HEK293 (cell line): ENCODE measurements at regions not wholly inside any gene's neighbourhood (a gene's known extent, or its start where the extent isn't known, plus 50 kb on each side); places are given as distances from the start of the nearest gene placed in this dataset.

Experiments
- CTCF ChIA-PET: fragments of 350-600 bp; formaldehyde crosslinking; extraction: SDS; loops from one replicate; lab custom pipeline; 2021; ENCODE audit warnings: antibody characterized with exemption; lab: Yijun Ruan, JAX
- POLR2A ChIA-PET: fragments of 300-600 bp; formaldehyde crosslinking; extraction: SDS; loops from one replicate; lab custom pipeline; 2020; ENCODE audit warnings: antibody characterized with exemption, inconsistent platforms; lab: Yijun Ruan, JAX
- H3K27ac ChIP-seq: fragments of 200-500 bp; sonication (Bioruptor generic); 2 replicates; pipeline ENCODE4 v1.5.1; 2014; ENCODE audit warnings: low read depth, low read length, control low read depth, inconsistent platforms; ENCODE audit errors: extremely low read depth
- H3K36me3 ChIP-seq, 2 experiments: fragments of 200-500 bp in 1 of 2; sonication (Bioruptor generic) in 1 of 2; 1 replicate in 1 of 2; 2 replicates in 1 of 2; pipeline ENCODE4 v1.5.1; 2014 to 2017; ENCODE audit warnings: inconsistent platforms in 2 of 2, low read length in 2 of 2; ENCODE audit not compliant: control insufficient read depth in 2 of 2, insufficient read depth in 1 of 2
- H3K4me1 ChIP-seq: fragments of 200-500 bp; sonication (Bioruptor generic); 2 replicates; pipeline ENCODE4 v1.5.1; 2014; ENCODE audit warnings: mild to moderate bottlenecking, low read length, inconsistent platforms; ENCODE audit not compliant: control insufficient read depth, insufficient read depth
- H3K4me3 ChIP-seq: 2 replicates; pipeline ENCODE4 v1.5.1; 2011; ENCODE audit warnings: low read depth, mild to moderate bottlenecking, control low read depth, low read length, moderate library complexity
- H3K9me3 ChIP-seq: fragments of 200-500 bp; sonication (Bioruptor generic); 2 replicates; pipeline ENCODE4 v1.5.1; 2014; ENCODE audit warnings: low read depth, low read length, inconsistent platforms; ENCODE audit not compliant: control insufficient read depth, insufficient read depth
- AEBP2 ChIP-seq: fragments of 450-650 bp; formaldehyde crosslinking; IDR thresholded peaks from 2 replicates; pipeline ENCODE4 v1.5.1; 2016; ENCODE audit warnings: missing biosample characterization, missing genetic modification characterization, borderline replicate concordance
- GLI4 ChIP-seq: fragments of 450-650 bp; formaldehyde crosslinking; IDR thresholded peaks from 2 replicates; pipeline ENCODE4 v1.5.1; 2016; ENCODE audit warnings: missing biosample characterization, missing genetic modification characterization
- GLIS1 ChIP-seq: fragments of 450-650 bp; formaldehyde crosslinking; IDR thresholded peaks from 2 replicates; pipeline ENCODE4 v1.5.1; 2016; ENCODE audit warnings: missing biosample characterization, missing genetic modification characterization
- HIC1 ChIP-seq: fragments of 450-650 bp; formaldehyde crosslinking; IDR thresholded peaks from 2 replicates; pipeline ENCODE4 v1.5.1; 2016; ENCODE audit warnings: missing biosample characterization, missing genetic modification characterization
- HOXA7 ChIP-seq: sonication (generic); formaldehyde crosslinking; IDR thresholded peaks from 2 replicates; pipeline ENCODE4 v1.8.1; 2022; ENCODE audit warnings: missing genetic modification reagents, borderline replicate concordance
- HOXC10 ChIP-seq: sonication (generic); formaldehyde crosslinking; IDR thresholded peaks from 2 replicates; pipeline ENCODE4 v1.8.1; 2023; ENCODE audit warnings: mild to moderate bottlenecking, missing genetic modification reagents
- IKZF3 ChIP-seq: fragments of 450-650 bp; IDR thresholded peaks from 2 replicates; pipeline ENCODE4 v1.5.0; 2018; ENCODE audit warnings: missing biosample characterization, mild to moderate bottlenecking, missing genetic modification characterization, moderate library complexity
- INSM2 ChIP-seq: fragments of 450-650 bp; formaldehyde crosslinking; IDR thresholded peaks from 2 replicates; pipeline ENCODE4 v1.5.1; 2016; ENCODE audit warnings: missing biosample characterization, missing genetic modification characterization
- OSR2 ChIP-seq: fragments of 450-650 bp; formaldehyde crosslinking; IDR thresholded peaks from 2 replicates; pipeline ENCODE4 v1.5.1; 2016; ENCODE audit warnings: missing biosample characterization, missing genetic modification characterization
- SCRT2 ChIP-seq: fragments of 450-650 bp; formaldehyde crosslinking; IDR thresholded peaks from 2 replicates; pipeline ENCODE4 v1.5.1; 2016; ENCODE audit warnings: missing biosample characterization, missing genetic modification characterization
- ZBTB10 ChIP-seq: fragments of 450-650 bp; formaldehyde crosslinking; IDR thresholded peaks from 2 replicates; pipeline ENCODE4 v1.5.1; 2016; ENCODE audit warnings: missing biosample characterization, missing genetic modification characterization
- ZBTB49 ChIP-seq: fragments of 450-650 bp; formaldehyde crosslinking; IDR thresholded peaks from 2 replicates; pipeline ENCODE4 v1.5.1; 2016; ENCODE audit warnings: missing biosample characterization, missing genetic modification characterization, low read depth
- ZNF10 ChIP-seq: fragments of 450-650 bp; formaldehyde crosslinking; IDR thresholded peaks from 2 replicates; pipeline ENCODE4 v1.5.1; 2017; ENCODE audit warnings: missing biosample characterization, missing genetic modification characterization
- ZNF155 ChIP-seq: fragments of 450-650 bp; formaldehyde crosslinking; IDR thresholded peaks from 2 replicates; pipeline ENCODE4 v1.5.1; 2016; ENCODE audit warnings: missing biosample characterization, missing genetic modification characterization
- ZNF2 ChIP-seq: fragments of 450-650 bp; formaldehyde crosslinking; IDR thresholded peaks from 2 replicates; pipeline ENCODE4 v1.5.1; 2016; ENCODE audit warnings: missing biosample characterization, missing genetic modification characterization
- ZNF274 ChIP-seq, 2 experiments: fragments of 200-500 bp in 1 of 2; fragments of 450-650 bp in 1 of 2; sonication (Bioruptor generic) in 1 of 2; formaldehyde crosslinking in 1 of 2; IDR thresholded peaks; 2 replicates each; pipeline versions ENCODE4 v1.5.1 to v1.6.1; 2014 to 2016; ENCODE audit warnings: borderline replicate concordance in 1 of 2, inconsistent platforms in 1 of 2, low read length in 1 of 2, missing biosample characterization in 1 of 2, missing genetic modification characterization in 1 of 2
- ZNF544 ChIP-seq: fragments of 450-650 bp; formaldehyde crosslinking; IDR thresholded peaks from 2 replicates; pipeline ENCODE4 v1.5.0; 2017; ENCODE audit warnings: missing biosample characterization, missing genetic modification characterization
- ZNF596 ChIP-seq: fragments of 450-650 bp; IDR thresholded peaks from 2 replicates; pipeline ENCODE4 v1.5.0; 2018; ENCODE audit warnings: missing biosample characterization, mild to moderate bottlenecking, missing genetic modification characterization, moderate library complexity
- ZNF704 ChIP-seq: fragments of 450-650 bp; formaldehyde crosslinking; IDR thresholded peaks from 2 replicates; pipeline ENCODE4 v1.5.1; 2016; ENCODE audit warnings: missing biosample characterization, missing genetic modification characterization

GRCh38 chr7:136325027-136325426 lies 347.9 kb upstream of the MTPN start:
- TF ChIP-seq ZNF596 (tag by site-specific recombination): no peak
- no peak for TF ChIP-seq HOXC10 (CRISPR knock-in tag)
- no peak for TF ChIP-seq ZNF10 (tag by site-specific recombination)
- TF ChIP-seq ZNF274 (IDR thresholded peaks at IDR 0.05; ENCODE audit: low read length): no peak
- no peak for TF ChIP-seq ZNF274 (tag by site-specific recombination; IDR thresholded peaks at IDR 0.05; ENCODE audit: borderline replicate concordance)
- TF ChIP-seq ZBTB49: no peak
- TF ChIP-seq SCRT2 (tag by site-specific recombination): no peak
- TF ChIP-seq HOXA7 (CRISPR knock-in tag): no peak
- no peak for TF ChIP-seq INSM2 (tag by site-specific recombination)

GRCh38 chr7:136324073-136324704 lies 347.0 kb upstream of the MTPN start:
- H3K36me3 ChIP-seq: no peaks in the 10 kb centered on the region
- ChIA-PET POLR2A (no interaction called here), CTCF (no interaction called here)
- TF ChIP-seq ZNF2 (tag by site-specific recombination) (no peak), OSR2 (tag by site-specific recombination) (no peak), GLIS1 (tag by site-specific recombination) (no peak), ZNF704 (tag by site-specific recombination) (no peak)
- H3K4me1 ChIP-seq: no peaks in the 10 kb centered on the region
- no peak overlapping the region for H3K27ac ChIP-seq
- H3K9me3 ChIP-seq: no peaks in the 10 kb centered on the region
- no peak overlapping the region for H3K4me3 ChIP-seq

More at GRCh38 chr7:136325027-136325426, 347.9 kb upstream of the MTPN start:
- POLR2A ChIA-PET: no interaction called here
- CTCF ChIA-PET: no interaction called here
- Histone ChIP-seq H3K4me3 (no peak overlapping the region), H3K4me1 (no peaks in the 10 kb centered on the region), H3K27ac (no peak overlapping the region), H3K36me3 (no peaks in the 10 kb centered on the region), H3K9me3 (no peaks in the 10 kb centered on the region)

GRCh38 chr7:136312592-136312991 lies 335.4 kb upstream of the MTPN start:
- Histone ChIP-seq H3K36me3 (no peaks in the 10 kb centered on the region), H3K27ac (no peak overlapping the region), H3K4me3 (no peak overlapping the region), H3K9me3 (no peaks in the 10 kb centered on the region), H3K4me1 (no peaks in the 10 kb centered on the region)
- ChIA-PET POLR2A (no interaction called here), CTCF (interaction anchor here (0.5 kb wide), 1 partner anchor 31 kb away, joined by 4 read pairs; no protein-coding TSS in a partner anchor)
- TF ChIP-seq GLI4 (tag by site-specific recombination): no peak
- TF ChIP-seq ZNF544 (tag by site-specific recombination): no peak
- no peak for TF ChIP-seq ZBTB10
- TF ChIP-seq AEBP2 (tag by site-specific recombination): no peak
- no peak for TF ChIP-seq IKZF3 (tag by site-specific recombination)
- no peak for TF ChIP-seq ZNF155 (tag by site-specific recombination)
- TF ChIP-seq HIC1 (tag by site-specific recombination): no peak
